ENCODE measurements at regions not wholly inside any gene's neighbourhood (a gene's known extent, or its start where the extent isn't known, plus 50 kb on each side); places are given as distances from the start of the nearest gene placed in this dataset.

- no peak for DNase-seq
- BruUV-seq (replicated peaks), result no TSS peak
- CTCF ChIA-PET, result no interaction called here
- Mint-ChIP-seq H3K27ac (ENCODE audit: unreplicated experiment) (no peak overlapping the region), H3K4me3 (ENCODE audit: low read depth, unreplicated experiment) (no peak overlapping the region), H3K27me3 (ENCODE audit: unreplicated experiment) (no peaks in the 10 kb centered on the region), H3K36me3 (ENCODE audit: insufficient read depth, unreplicated experiment) (no peaks in the 10 kb centered on the region), H3K4me1 (ENCODE audit: low read depth, unreplicated experiment) (no peaks in the 10 kb centered on the region), H3K9me3 (ENCODE audit: low read depth, unreplicated experiment) (peaks cover 10% of the 10 kb centered on the region)
- intact Hi-C loops (cut with micrococcal nuclease; ENCODE audit: unreplicated experiment), result no loop called here
- no peak for TF ChIP-seq CTCF (IDR thresholded peaks at IDR 0.05; ENCODE audit: unreplicated experiment)
Measured at GRCh38 chr6:919500-919899, 226.6 kb upstream of the EXOC2 start.

- H3K27me3 Mint-ChIP-seq (ENCODE audit: unreplicated experiment), result no peaks in the 10 kb centered on the region
- H3K4me3 Mint-ChIP-seq (ENCODE audit: low read depth, unreplicated experiment), result no peak overlapping the region
- no peaks in the 10 kb centered on the region for H3K36me3 Mint-ChIP-seq (ENCODE audit: insufficient read depth, unreplicated experiment)
- BruUV-seq (replicated peaks), result no TSS peak
- H3K4me1 Mint-ChIP-seq (ENCODE audit: low read depth, unreplicated experiment), result no peaks in the 10 kb centered on the region
- no peak for TF ChIP-seq CTCF (IDR thresholded peaks at IDR 0.05; ENCODE audit: unreplicated experiment)
- peaks cover 8% of the 10 kb centered on the region for H3K9me3 Mint-ChIP-seq (ENCODE audit: low read depth, unreplicated experiment)
- no peak for DNase-seq
- no peak overlapping the region for H3K27ac Mint-ChIP-seq (ENCODE audit: unreplicated experiment)
- intact Hi-C loops (cut with micrococcal nuclease; ENCODE audit: unreplicated experiment), result no loop called here
- CTCF ChIA-PET, result no interaction called here
Measured at GRCh38 chr6:917939-918338, 225.0 kb upstream of the EXOC2 start.

DNA sequence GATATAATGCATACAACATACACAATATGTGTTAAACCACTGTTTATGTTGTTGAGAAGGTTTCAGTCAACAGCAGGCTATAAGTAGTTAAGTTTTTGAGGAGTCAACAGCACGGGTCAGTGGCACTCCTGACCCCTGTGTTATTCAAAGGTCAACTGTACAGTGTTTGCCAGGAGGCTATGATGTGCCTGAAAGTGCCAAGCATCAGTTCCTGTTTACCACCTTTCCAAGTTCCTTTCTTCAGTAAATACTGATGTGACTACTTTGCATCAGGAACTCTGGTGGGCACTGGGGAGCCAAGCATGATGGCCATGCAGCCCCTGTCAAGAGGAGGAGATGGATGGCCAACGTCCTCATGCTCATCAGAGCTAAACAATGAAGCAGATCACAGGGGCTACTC, 224.4 kb upstream of the EXOC2 start:
- CTCF ChIA-PET, result no interaction called here
- H3K36me3 Mint-ChIP-seq (ENCODE audit: insufficient read depth, unreplicated experiment), result no peaks in the 10 kb centered on the region
- H3K4me3 Mint-ChIP-seq (ENCODE audit: low read depth, unreplicated experiment), result no peak overlapping the region
- intact Hi-C loops (cut with micrococcal nuclease; ENCODE audit: unreplicated experiment), result no loop called here
- no peak for DNase-seq
- peaks cover 7% of the 10 kb centered on the region for H3K9me3 Mint-ChIP-seq (ENCODE audit: low read depth, unreplicated experiment)
- no peak for TF ChIP-seq CTCF (IDR thresholded peaks at IDR 0.05; ENCODE audit: unreplicated experiment)
- BruUV-seq (replicated peaks), result no TSS peak
- H3K27ac Mint-ChIP-seq (ENCODE audit: unreplicated experiment), result no peak overlapping the region
- H3K4me1 Mint-ChIP-seq (ENCODE audit: low read depth, unreplicated experiment), result peaks cover 2% of the 10 kb centered on the region
- no peaks in the 10 kb centered on the region for H3K27me3 Mint-ChIP-seq (ENCODE audit: unreplicated experiment)

DNA sequence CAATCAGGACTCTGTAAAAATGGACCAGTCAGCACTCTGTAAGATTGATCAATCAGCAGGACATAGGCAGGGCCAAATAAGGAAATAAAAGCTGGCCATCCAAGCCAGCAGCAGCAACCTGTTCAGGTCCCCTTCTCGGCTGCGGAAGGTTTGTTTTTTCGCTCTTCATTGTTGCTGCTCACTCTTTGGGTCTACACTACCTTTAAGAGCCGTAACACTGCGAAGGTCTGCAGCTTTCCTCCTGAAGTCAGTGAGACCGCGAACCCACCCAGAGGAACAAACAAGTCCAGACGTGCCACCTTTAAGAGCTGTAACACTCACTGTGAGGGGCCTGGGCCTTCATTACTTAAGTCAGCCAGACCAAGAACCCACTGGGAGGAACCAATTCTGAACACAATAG, 223.2 kb upstream of the EXOC2 start:
- H3K4me3 Mint-ChIP-seq (ENCODE audit: low read depth, unreplicated experiment), result no peak overlapping the region
- CTCF ChIA-PET, result no interaction called here
- peaks cover 7% of the 10 kb centered on the region for H3K4me1 Mint-ChIP-seq (ENCODE audit: low read depth, unreplicated experiment)
- BruUV-seq (replicated peaks), result no TSS peak
- no peaks in the 10 kb centered on the region for H3K36me3 Mint-ChIP-seq (ENCODE audit: insufficient read depth, unreplicated experiment)
- no peak for DNase-seq
- H3K27ac Mint-ChIP-seq (ENCODE audit: unreplicated experiment), result no peak overlapping the region
- H3K27me3 Mint-ChIP-seq (ENCODE audit: unreplicated experiment), result no peaks in the 10 kb centered on the region
- no peak for TF ChIP-seq CTCF (IDR thresholded peaks at IDR 0.05; ENCODE audit: unreplicated experiment)
- peaks cover 5% of the 10 kb centered on the region for H3K9me3 Mint-ChIP-seq (ENCODE audit: low read depth, unreplicated experiment)
- intact Hi-C loops (cut with micrococcal nuclease; ENCODE audit: unreplicated experiment), result no loop called here
